Activated CD8-positive, alpha-beta T cell treated with anti-CD3 and anti-CD28 coated beads for 36 hours (primary cell): ENCODE measurements at regions not wholly inside any gene's neighbourhood (a gene's known extent, or its start where the extent isn't known, plus 50 kb on each side); places are given as distances from the start of the nearest gene placed in this dataset.

Experiments used
- ATAC-seq: fragments of 200-7000 bp; cut with Tn5 transposase; one replicate; pipeline ENCODE4 v1.10.0; 2021; ENCODE audit warnings: mild to moderate bottlenecking, moderate library complexity
- CTCF ChIA-PET: fragments of 350-600 bp; sonication (Branson Sonifier 250); formaldehyde crosslinking; loops from one replicate; lab custom pipeline; 2021; ENCODE audit warnings: antibody characterized with exemption; lab: Charles Lee
- POLR2A ChIA-PET: fragments of 350-600 bp; sonication (Branson Sonifier 250); formaldehyde crosslinking; loops from one replicate; lab custom pipeline; 2021; ENCODE audit warnings: antibody characterized with exemption; lab: Charles Lee
- DNase-seq: peaks from one replicate; pipeline ENCODE4 v3.0.0-alpha.2; 2020
- H3K27ac Mint-ChIP-seq: one replicate; pipeline ENCODE4 v1.8.0; 2021; ENCODE audit warnings: mild to moderate bottlenecking, mixed read lengths
- H3K27me3 Mint-ChIP-seq: one replicate; pipeline ENCODE4 v1.8.0; 2021; ENCODE audit warnings: mixed read lengths
- H3K36me3 Mint-ChIP-seq: one replicate; pipeline ENCODE4 v1.8.0; 2021; ENCODE audit warnings: low read depth, mixed read lengths
- H3K4me1 Mint-ChIP-seq: one replicate; pipeline ENCODE4 v1.8.0; 2021; ENCODE audit warnings: low read depth, mixed read lengths
- H3K4me3 Mint-ChIP-seq: one replicate; pipeline ENCODE4 v1.8.0; 2021; ENCODE audit warnings: mild to moderate bottlenecking, moderate library complexity, mixed read lengths
- H3K9me3 Mint-ChIP-seq: one replicate; pipeline ENCODE4 v1.8.0; 2021; ENCODE audit warnings: mixed read lengths
- intact Hi-C: fragments of 100-400 bp; cut with micrococcal nuclease; formaldehyde crosslinking; loops from one replicate; pipeline ENCODE4 v1.10.0; 2022
- TF ChIP-seq, protein P1 (sequence below): fragments of 200-600 bp; IDR thresholded peaks from one replicate; pipeline ENCODE4 v1.8.0; 2022; ENCODE audit warnings: antibody characterized with exemption, mild to moderate bottlenecking

DNA sequence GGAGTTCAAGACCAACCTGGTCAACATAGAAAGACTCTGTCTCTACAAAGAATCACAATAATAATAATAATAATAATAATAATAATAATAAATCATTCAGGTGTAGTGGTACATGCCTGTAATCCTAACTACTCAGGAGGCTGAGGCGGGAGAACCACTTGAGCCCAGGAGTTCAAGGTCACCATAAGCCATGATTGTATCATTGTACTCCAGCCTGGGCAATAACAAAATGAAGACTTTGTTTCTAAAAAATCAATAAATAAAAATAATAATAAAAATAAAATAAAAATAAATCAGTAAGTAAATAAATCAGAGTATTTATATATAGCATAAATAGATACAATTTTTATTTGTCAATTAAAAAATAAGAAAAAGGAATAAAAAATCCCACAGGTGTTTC lies 1636.4 kb downstream of the SLITRK1 start:
- DNase-seq (no peak), ATAC-seq (no peak)
- peaks cover 6% of the 10 kb centered on the region for H3K9me3 Mint-ChIP-seq
- ChIA-PET POLR2A (no interaction called here), CTCF (no interaction called here)
- no peaks in the 10 kb centered on the region for H3K27me3 Mint-ChIP-seq
- intact Hi-C loops = no loop called here
- TF ChIP-seq, protein P1, sequence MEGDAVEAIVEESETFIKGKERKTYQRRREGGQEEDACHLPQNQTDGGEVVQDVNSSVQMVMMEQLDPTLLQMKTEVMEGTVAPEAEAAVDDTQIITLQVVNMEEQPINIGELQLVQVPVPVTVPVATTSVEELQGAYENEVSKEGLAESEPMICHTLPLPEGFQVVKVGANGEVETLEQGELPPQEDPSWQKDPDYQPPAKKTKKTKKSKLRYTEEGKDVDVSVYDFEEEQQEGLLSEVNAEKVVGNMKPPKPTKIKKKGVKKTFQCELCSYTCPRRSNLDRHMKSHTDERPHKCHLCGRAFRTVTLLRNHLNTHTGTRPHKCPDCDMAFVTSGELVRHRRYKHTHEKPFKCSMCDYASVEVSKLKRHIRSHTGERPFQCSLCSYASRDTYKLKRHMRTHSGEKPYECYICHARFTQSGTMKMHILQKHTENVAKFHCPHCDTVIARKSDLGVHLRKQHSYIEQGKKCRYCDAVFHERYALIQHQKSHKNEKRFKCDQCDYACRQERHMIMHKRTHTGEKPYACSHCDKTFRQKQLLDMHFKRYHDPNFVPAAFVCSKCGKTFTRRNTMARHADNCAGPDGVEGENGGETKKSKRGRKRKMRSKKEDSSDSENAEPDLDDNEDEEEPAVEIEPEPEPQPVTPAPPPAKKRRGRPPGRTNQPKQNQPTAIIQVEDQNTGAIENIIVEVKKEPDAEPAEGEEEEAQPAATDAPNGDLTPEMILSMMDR = no peak
- H3K4me1 Mint-ChIP-seq = no peaks in the 10 kb centered on the region
- H3K36me3 Mint-ChIP-seq = no peaks in the 10 kb centered on the region
- H3K27ac Mint-ChIP-seq = no peak overlapping the region
- H3K4me3 Mint-ChIP-seq = no peak overlapping the region

DNA sequence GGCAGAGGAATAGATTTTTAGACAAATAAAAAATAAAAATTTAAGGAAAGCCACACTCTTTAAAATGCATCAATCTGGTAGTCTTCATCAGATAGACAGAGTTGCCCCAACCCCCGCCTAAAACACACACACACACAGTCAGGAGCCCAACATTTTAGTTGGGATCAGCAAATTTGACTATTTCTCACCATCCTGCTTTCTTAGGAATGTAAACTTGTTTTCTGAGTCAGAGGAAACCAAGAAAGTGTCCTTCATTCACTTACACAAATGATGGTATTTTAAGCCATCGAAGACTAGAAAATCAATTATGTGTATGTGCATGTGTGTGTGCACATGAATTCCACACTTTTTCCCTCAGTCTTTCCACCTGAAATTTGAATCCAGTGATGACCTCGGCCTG lies 1657.5 kb downstream of the SLITRK1 start:
- ATAC-seq (no peak), DNase-seq (no peak)
- Mint-ChIP-seq H3K36me3 (no peaks in the 10 kb centered on the region), H3K27me3 (no peaks in the 10 kb centered on the region), H3K4me3 (no peak overlapping the region), H3K4me1 (no peaks in the 10 kb centered on the region), H3K9me3 (peaks cover 9% of the 10 kb centered on the region), H3K27ac (no peak overlapping the region)
- ChIA-PET POLR2A (no interaction called here), CTCF (no interaction called here)
- TF ChIP-seq, protein P1 = no peak
- intact Hi-C loops = no loop called here

DNA sequence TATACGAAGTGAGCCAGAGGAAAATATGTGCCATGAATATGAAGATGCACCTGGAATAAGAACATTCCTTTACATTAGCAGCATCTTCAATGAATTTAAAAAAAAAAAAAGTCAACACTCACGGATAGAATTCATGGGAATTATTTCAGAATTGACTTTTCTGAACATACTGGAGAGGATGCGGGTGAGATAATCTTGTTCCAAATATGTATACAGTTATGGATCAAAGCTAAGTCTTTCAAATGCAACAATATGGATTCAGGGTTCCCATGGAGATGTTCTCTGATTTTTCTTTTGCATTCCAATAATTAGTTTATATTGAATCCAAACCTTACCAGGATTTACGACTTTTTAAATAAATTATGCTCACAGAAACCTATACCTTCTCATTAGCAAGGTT lies 1660.7 kb downstream of the SLITRK1 start:
- Mint-ChIP-seq H3K9me3 (peaks cover 9% of the 10 kb centered on the region), H3K36me3 (no peaks in the 10 kb centered on the region), H3K27ac (no peak overlapping the region), H3K4me1 (no peaks in the 10 kb centered on the region), H3K4me3 (no peak overlapping the region), H3K27me3 (no peaks in the 10 kb centered on the region)
- CTCF ChIA-PET = no interaction called here
- TF ChIP-seq, protein P1 = no peak
- no peak for DNase-seq
- intact Hi-C loops = no loop called here
- no peak for ATAC-seq
- POLR2A ChIA-PET = no interaction called here

DNA sequence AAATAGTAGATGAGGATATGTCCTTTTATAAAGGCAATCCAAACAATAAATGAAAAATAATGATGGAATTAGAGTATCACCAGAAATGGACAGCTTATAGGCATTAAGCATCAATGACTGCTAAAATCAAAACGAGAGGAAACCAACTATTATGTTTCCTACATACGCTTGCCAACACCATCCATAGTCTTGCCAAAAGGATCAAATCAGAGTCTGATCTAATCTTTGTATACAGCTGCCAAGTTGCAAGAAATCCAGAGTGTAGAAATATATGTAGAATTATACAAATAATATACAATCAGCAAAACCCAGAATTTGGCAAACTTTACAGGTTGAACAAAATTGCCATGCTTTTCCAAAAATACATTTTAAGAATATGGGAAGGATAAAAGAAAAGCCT lies 1661.6 kb downstream of the SLITRK1 start:
- Mint-ChIP-seq H3K4me3 (no peak overlapping the region), H3K36me3 (no peaks in the 10 kb centered on the region), H3K9me3 (peaks cover 7% of the 10 kb centered on the region), H3K27ac (no peak overlapping the region), H3K27me3 (no peaks in the 10 kb centered on the region), H3K4me1 (no peaks in the 10 kb centered on the region)
- POLR2A ChIA-PET = no interaction called here
- CTCF ChIA-PET = no interaction called here
- intact Hi-C loops = no loop called here
- TF ChIP-seq, protein P1 = no peak
- no peak for DNase-seq
- no peak for ATAC-seq

DNA sequence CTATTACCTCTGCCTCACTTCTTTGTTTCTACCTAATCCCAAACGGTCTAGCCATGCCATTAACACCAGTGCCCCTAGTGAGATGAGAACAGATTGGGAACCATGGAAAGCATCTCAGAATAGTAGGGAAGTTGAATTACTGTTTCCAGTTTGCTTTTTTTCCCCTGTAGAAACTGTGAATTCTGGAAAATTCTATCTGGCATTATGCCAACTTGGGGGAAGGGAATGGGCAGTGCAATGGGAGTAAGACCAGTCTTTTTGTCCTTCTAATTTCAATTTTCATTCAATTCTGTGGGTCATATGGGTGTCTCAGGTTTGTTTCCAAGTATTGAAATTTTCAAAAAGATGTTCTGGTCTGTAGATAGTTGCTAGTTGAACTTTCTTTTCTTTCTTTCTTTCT lies 1666.1 kb downstream of the SLITRK1 start:
- no peak for ATAC-seq
- H3K27ac Mint-ChIP-seq = no peak overlapping the region
- H3K36me3 Mint-ChIP-seq = no peaks in the 10 kb centered on the region
- POLR2A ChIA-PET = no interaction called here
- intact Hi-C loops = no loop called here
- peaks cover 10% of the 10 kb centered on the region for H3K9me3 Mint-ChIP-seq
- CTCF ChIA-PET = no interaction called here
- H3K4me1 Mint-ChIP-seq = no peaks in the 10 kb centered on the region
- no peak overlapping the region for H3K4me3 Mint-ChIP-seq
- DNase-seq = no peak
- no peaks in the 10 kb centered on the region for H3K27me3 Mint-ChIP-seq
- TF ChIP-seq, protein P1 = no peak
